Endothelial cell of umbilical vein (primary cell): ENCODE measurements at regions not wholly inside any gene's neighbourhood (a gene's known extent, or its start where the extent isn't known, plus 50 kb on each side); places are given as distances from the start of the nearest gene placed in this dataset.

Experiments used
- BruUV-seq: library from RNA; stranded (reverse); fragments of 400-500 nt; replicated peaks from 2 replicates; lab custom pipeline; 2021; lab: Mats Ljungman, UMichigan
- CTCF ChIA-PET: fragments of 300-600, 350-600 bp; sonication (Branson Sonifier 250); formaldehyde crosslinking; loops from one replicate; lab custom pipeline; 2021; ENCODE audit warnings: antibody characterized with exemption, inconsistent platforms; lab: Charles Lee
- POLR2A ChIA-PET: fragments of 300-600, 350-600 bp; sonication (Branson Sonifier 250); formaldehyde crosslinking; loops from one replicate; lab custom pipeline; 2021; ENCODE audit warnings: antibody characterized with exemption, inconsistent platforms; lab: Charles Lee
- DNase-seq: peaks from one replicate; pipeline ENCODE4 v3.0.0-alpha.2; 2011; ENCODE audit warnings: low read depth, low spot score
- FAIRE-seq: peaks from 2 replicates; lab custom pipeline; 2011; peaks lifted over from hg19 to GRCh38; lab: Jason Lieb, UNC
- H2AFZ ChIP-seq: 2 replicates; pipeline ENCODE4 v1.6.0; 2012; ENCODE audit warnings: low read depth, low read length, control low read depth, inconsistent platforms
- H3K27ac ChIP-seq: 2 replicates; pipeline ENCODE4 v1.5.1; 2011; ENCODE audit warnings: low read depth, mild to moderate bottlenecking, control low read depth, low read length, moderate library complexity; ENCODE audit not compliant: insufficient read depth
- H3K27me3 ChIP-seq, 2 experiments: 2 replicates each; pipeline versions ENCODE4 v1.6.0 to v1.6.1; 2011; ENCODE audit warnings: low read length in 2 of 2, mixed read lengths in 1 of 2; ENCODE audit not compliant: control insufficient read depth in 2 of 2, insufficient read depth in 2 of 2
- H3K36me3 ChIP-seq, 2 experiments: 2 replicates in 1 of 2; 3 replicates in 1 of 2; pipeline ENCODE4 v1.5.1; 2011; ENCODE audit warnings: low read length in 2 of 2, mild to moderate bottlenecking in 1 of 2, moderate library complexity in 1 of 2; ENCODE audit not compliant: control insufficient read depth in 2 of 2, insufficient read depth in 2 of 2; ENCODE audit errors: extremely low read depth in 1 of 2
- H3K4me1 ChIP-seq: 3 replicates; pipeline ENCODE4 v1.5.1; 2011; ENCODE audit warnings: mild to moderate bottlenecking, low read length; ENCODE audit not compliant: control insufficient read depth, insufficient read depth; ENCODE audit errors: extremely low read depth
- H3K4me2 ChIP-seq: 2 replicates; pipeline ENCODE4 v1.6.1; 2011; ENCODE audit warnings: low read length, control low read depth, mixed read lengths; ENCODE audit not compliant: insufficient read depth
- H3K4me3 ChIP-seq, 3 experiments: fragments of 200-600 bp in 1 of 3; sonication (generic), shearing (Covaris generic) in 1 of 3; replicated peaks in 1 of 3; 2 replicates each; pipeline ENCODE4 v1.5.1; 2011 to 2016; ENCODE audit warnings: control low read depth in 3 of 3, low read length in 3 of 3, mild to moderate bottlenecking in 2 of 3, inconsistent platforms in 1 of 3, low read depth in 1 of 3, moderate library complexity in 1 of 3; ENCODE audit not compliant: insufficient read depth in 1 of 3
- H3K79me2 ChIP-seq: 2 replicates; pipeline ENCODE4 v1.6.0; 2012; ENCODE audit warnings: low read length, inconsistent platforms; ENCODE audit not compliant: control insufficient read depth, insufficient read depth
- H3K9ac ChIP-seq: replicated peaks from 2 replicates; pipeline ENCODE3; 2011; ENCODE audit warnings: low read length, control low read depth; ENCODE audit not compliant: insufficient read depth; ENCODE audit errors: extremely low read depth
- H3K9me1 ChIP-seq: replicated peaks from 3 replicates; pipeline ENCODE4 v1.6.0; 2011; ENCODE audit warnings: mild to moderate bottlenecking, low read length; ENCODE audit not compliant: control insufficient read depth, insufficient read depth; ENCODE audit errors: extremely low read depth
- H3K9me3 ChIP-seq: replicated peaks from 2 replicates; pipeline ENCODE4 v1.5.1; 2012; ENCODE audit warnings: low read length, inconsistent platforms; ENCODE audit not compliant: control insufficient read depth, insufficient read depth
- H4K20me1 ChIP-seq: replicated peaks from 2 replicates; pipeline ENCODE3; 2011; ENCODE audit warnings: mild to moderate bottlenecking, low read length; ENCODE audit not compliant: control insufficient read depth, insufficient read depth; ENCODE audit errors: extremely low read depth
- CTCF ChIP-seq, 2 donors: IDR thresholded peaks; 1 replicate in 1 of 2; 2 replicates in 1 of 2; pipeline ENCODE4 v1.5.1; 2011; ENCODE audit warnings: low read length in 2 of 2, mild to moderate bottlenecking in 2 of 2, moderate library complexity in 2 of 2, control low read depth in 1 of 2, inconsistent platforms in 1 of 2, low read depth in 1 of 2; ENCODE audit not compliant: insufficient read depth in 1 of 2; ENCODE audit errors: extremely low read depth in 1 of 2
- EZH2 ChIP-seq: IDR thresholded peaks from 2 replicates; pipeline ENCODE4 v1.6.1; 2012; ENCODE audit warnings: borderline replicate concordance, low read depth, mild to moderate bottlenecking, moderate library complexity, low read length, inconsistent platforms; ENCODE audit not compliant: severe bottlenecking
- FOS ChIP-seq: IDR thresholded peaks from 2 replicates; pipeline ENCODE4 v1.6.1; 2011; ENCODE audit warnings: mild to moderate bottlenecking, low read length, moderate library complexity, borderline replicate concordance; ENCODE audit not compliant: insufficient read depth
- GATA2 ChIP-seq: IDR thresholded peaks from 2 replicates; pipeline ENCODE4 v1.7.0; 2011; ENCODE audit warnings: low read depth, mild to moderate bottlenecking, moderate library complexity, mixed read lengths, low read length; ENCODE audit not compliant: insufficient read length, insufficient read depth
- JUN ChIP-seq: IDR thresholded peaks from 2 replicates; pipeline ENCODE4 v1.6.1; 2011; ENCODE audit warnings: borderline replicate concordance, low read depth; ENCODE audit not compliant: insufficient read length, insufficient read depth
- MAX ChIP-seq: IDR thresholded peaks from 2 replicates; pipeline ENCODE4 v1.6.1; 2011; ENCODE audit not compliant: insufficient read depth, insufficient read length
- MYC ChIP-seq: IDR thresholded peaks from one replicate; pipeline ENCODE4 v1.6.1; 2011; ENCODE audit warnings: mild to moderate bottlenecking, low read depth, low read length
- POLR2A ChIP-seq: IDR thresholded peaks from 2 replicates; pipeline ENCODE4 v1.6.1; 2012; ENCODE audit warnings: low read depth, mild to moderate bottlenecking, control low read depth, low read length
- POLR2AphosphoS5 ChIP-seq: IDR thresholded peaks from 2 replicates; pipeline ENCODE4 v1.6.1; 2012; ENCODE audit warnings: low read depth, mild to moderate bottlenecking, control low read depth, low read length, moderate library complexity; ENCODE audit not compliant: insufficient read depth
- dilution Hi-C: fragments of 300-500 bp; cut with MboI; formaldehyde crosslinking; loops from one replicate; pipeline ENCODE4 v1.15.0; 2019; ENCODE audit warnings: low sequenced_read_pairs; ENCODE audit not compliant: extremely low pct_ligation_motif_present
- intact Hi-C: fragments of 100-400 bp; cut with micrococcal nuclease; formaldehyde crosslinking; loops from one replicate; pipeline ENCODE4 v1.10.0; 2022

GRCh38 chr20:57000441-57000968 is 265.9 kb downstream of the BMP7 start:
- no TSS peak for BruUV-seq
- H3K4me1 ChIP-seq, result no peaks in the 10 kb centered on the region
- no peaks in the 10 kb centered on the region for H3K36me3 ChIP-seq
- no peak for FAIRE-seq
- no peaks in the 10 kb centered on the region for H4K20me1 ChIP-seq
- intact Hi-C loops (no loop called here), dilution Hi-C loops (no loop called here)
- TF ChIP-seq POLR2A, result no peak
- no peak for TF ChIP-seq CTCF (IDR thresholded peaks at IDR 0.05; ENCODE audit: extremely low read depth in 1 of 2, insufficient read depth in 1 of 2, low read depth in 1 of 2, low read length in 2 of 2)
- TF ChIP-seq MYC, result no peak
- TF ChIP-seq GATA2, result no peak
- TF ChIP-seq JUN, result no peak
- TF ChIP-seq EZH2, result no peak
- TF ChIP-seq POLR2AphosphoS5, result no peak
- no peak for TF ChIP-seq MAX
- no peak for TF ChIP-seq FOS
- no peak for DNase-seq
- H2AFZ ChIP-seq, result no peak overlapping the region
- no peaks in the 10 kb centered on the region for H3K9me3 ChIP-seq
- H3K4me2 ChIP-seq, result no peak overlapping the region
- ChIA-PET CTCF (no interaction called here), POLR2A (no interaction called here)
- no peak overlapping the region for H3K4me3 ChIP-seq
- H3K79me2 ChIP-seq, result no peaks in the 10 kb centered on the region
- no peaks in the 10 kb centered on the region for H3K9me1 ChIP-seq
- no peak overlapping the region for H3K27ac ChIP-seq
- H3K27me3 ChIP-seq, result no peaks in the 10 kb centered on the region
- H3K9ac ChIP-seq, result no peak overlapping the region
